ENCODE measurements at regions not wholly inside any gene's neighbourhood (a gene's known extent, or its start where the extent isn't known, plus 50 kb on each side); places are given as distances from the start of the nearest gene placed in this dataset.

DNA sequence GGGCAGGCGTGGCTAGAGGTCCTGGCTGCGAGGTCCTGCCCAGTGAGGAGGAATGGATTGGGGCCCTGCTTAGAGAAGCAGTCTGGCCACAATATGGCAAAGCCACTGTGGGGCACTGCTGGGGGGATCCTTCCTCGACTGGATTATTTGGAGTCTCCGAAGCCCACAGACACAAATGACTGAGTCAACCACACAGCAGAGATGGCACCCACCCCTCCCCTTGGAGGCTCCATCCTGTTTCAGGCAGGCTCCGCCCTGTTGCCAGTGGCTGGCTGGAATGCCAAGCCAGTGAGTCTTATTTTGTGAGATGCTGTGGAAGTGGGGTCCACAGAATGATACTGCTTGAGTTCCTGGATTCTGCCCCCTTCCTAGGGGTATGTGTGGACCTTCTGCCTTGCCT is 363.9 kb downstream of the PPP1R2C start:
- no peaks in the 10 kb centered on the region for H3K9me2 ChIP-seq (replicated peaks; ENCODE audit: control insufficient read depth, low read length)
- H3K9me3 ChIP-seq (ENCODE audit: control insufficient read depth, insufficient read depth, low read length) = no peaks in the 10 kb centered on the region
- no peaks in the 10 kb centered on the region for H3K36me3 ChIP-seq (ENCODE audit: control insufficient read depth, low read length)
- no peak overlapping the region for H3K4me2 ChIP-seq (ENCODE audit: low read length)
- no peaks in the 10 kb centered on the region for H3F3A ChIP-seq (ENCODE audit: control insufficient read depth, insufficient read depth)
- H3K27me3 ChIP-seq (ENCODE audit: control insufficient read depth, low read length) = no peaks in the 10 kb centered on the region
- H3K4me3 ChIP-seq (ENCODE audit: low read length) = no peak overlapping the region
- H3K4me1 ChIP-seq (ENCODE audit: control insufficient read depth, low read length) = no peaks in the 10 kb centered on the region
- no peak overlapping the region for H3K27ac ChIP-seq (ENCODE audit: low read depth, low read length)
- no peaks in the 10 kb centered on the region for H3K79me2 ChIP-seq (ENCODE audit: control insufficient read depth, low read length)
- no peaks in the 10 kb centered on the region for H4K20me1 ChIP-seq (ENCODE audit: control insufficient read depth, insufficient read depth, low read depth, low read length)
- TF ChIP-seq EZH2phosphoT487 (IDR thresholded peaks at IDR 0.05; ENCODE audit: borderline replicate concordance, low read length) = no peak
- TF ChIP-seq, protein P1, sequence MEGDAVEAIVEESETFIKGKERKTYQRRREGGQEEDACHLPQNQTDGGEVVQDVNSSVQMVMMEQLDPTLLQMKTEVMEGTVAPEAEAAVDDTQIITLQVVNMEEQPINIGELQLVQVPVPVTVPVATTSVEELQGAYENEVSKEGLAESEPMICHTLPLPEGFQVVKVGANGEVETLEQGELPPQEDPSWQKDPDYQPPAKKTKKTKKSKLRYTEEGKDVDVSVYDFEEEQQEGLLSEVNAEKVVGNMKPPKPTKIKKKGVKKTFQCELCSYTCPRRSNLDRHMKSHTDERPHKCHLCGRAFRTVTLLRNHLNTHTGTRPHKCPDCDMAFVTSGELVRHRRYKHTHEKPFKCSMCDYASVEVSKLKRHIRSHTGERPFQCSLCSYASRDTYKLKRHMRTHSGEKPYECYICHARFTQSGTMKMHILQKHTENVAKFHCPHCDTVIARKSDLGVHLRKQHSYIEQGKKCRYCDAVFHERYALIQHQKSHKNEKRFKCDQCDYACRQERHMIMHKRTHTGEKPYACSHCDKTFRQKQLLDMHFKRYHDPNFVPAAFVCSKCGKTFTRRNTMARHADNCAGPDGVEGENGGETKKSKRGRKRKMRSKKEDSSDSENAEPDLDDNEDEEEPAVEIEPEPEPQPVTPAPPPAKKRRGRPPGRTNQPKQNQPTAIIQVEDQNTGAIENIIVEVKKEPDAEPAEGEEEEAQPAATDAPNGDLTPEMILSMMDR (IDR thresholded peaks at IDR 0.05; ENCODE audit: low read depth, low read length, poor library complexity, severe bottlenecking) = no peak

DNA sequence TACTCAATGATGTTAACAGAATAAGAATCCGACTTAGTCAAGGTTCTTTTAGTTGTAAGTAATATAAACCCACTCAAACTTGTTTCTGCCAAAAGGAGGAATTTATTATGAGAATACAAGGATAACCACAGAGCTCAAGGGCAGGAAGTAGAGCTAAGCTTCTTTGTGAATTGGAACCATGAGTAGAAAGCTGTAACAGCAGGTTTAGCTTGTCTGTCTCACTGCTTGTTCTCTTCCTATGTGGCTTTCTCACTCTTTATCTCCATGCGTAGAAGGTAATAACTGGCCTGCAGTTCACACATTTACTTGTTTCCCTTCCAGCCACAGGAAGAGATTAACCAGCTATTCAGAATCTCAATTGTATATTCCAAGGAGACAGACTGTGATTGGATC is 378.3 kb downstream of the PPP1R2C start:
- no peak overlapping the region for H3K4me2 ChIP-seq (ENCODE audit: low read length)
- H3K27me3 ChIP-seq (ENCODE audit: control insufficient read depth, low read length) = no peaks in the 10 kb centered on the region
- no peaks in the 10 kb centered on the region for H3K9me3 ChIP-seq (ENCODE audit: control insufficient read depth, insufficient read depth, low read length)
- H3K9me2 ChIP-seq (replicated peaks; ENCODE audit: control insufficient read depth, low read length) = no peaks in the 10 kb centered on the region
- H4K20me1 ChIP-seq (ENCODE audit: control insufficient read depth, insufficient read depth, low read depth, low read length) = no peaks in the 10 kb centered on the region
- no peak overlapping the region for H3K27ac ChIP-seq (ENCODE audit: low read depth, low read length)
- no peaks in the 10 kb centered on the region for H3F3A ChIP-seq (ENCODE audit: control insufficient read depth, insufficient read depth)
- H3K4me1 ChIP-seq (ENCODE audit: control insufficient read depth, low read length) = no peaks in the 10 kb centered on the region
- no peaks in the 10 kb centered on the region for H3K36me3 ChIP-seq (ENCODE audit: control insufficient read depth, low read length)
- TF ChIP-seq, protein P1 (IDR thresholded peaks at IDR 0.05; ENCODE audit: low read depth, low read length, poor library complexity, severe bottlenecking) = no peak
- TF ChIP-seq EZH2phosphoT487 (IDR thresholded peaks at IDR 0.05; ENCODE audit: borderline replicate concordance, low read length) = no peak
- no peaks in the 10 kb centered on the region for H3K79me2 ChIP-seq (ENCODE audit: control insufficient read depth, low read length)
- H3K4me3 ChIP-seq (ENCODE audit: low read length) = no peak overlapping the region

DNA sequence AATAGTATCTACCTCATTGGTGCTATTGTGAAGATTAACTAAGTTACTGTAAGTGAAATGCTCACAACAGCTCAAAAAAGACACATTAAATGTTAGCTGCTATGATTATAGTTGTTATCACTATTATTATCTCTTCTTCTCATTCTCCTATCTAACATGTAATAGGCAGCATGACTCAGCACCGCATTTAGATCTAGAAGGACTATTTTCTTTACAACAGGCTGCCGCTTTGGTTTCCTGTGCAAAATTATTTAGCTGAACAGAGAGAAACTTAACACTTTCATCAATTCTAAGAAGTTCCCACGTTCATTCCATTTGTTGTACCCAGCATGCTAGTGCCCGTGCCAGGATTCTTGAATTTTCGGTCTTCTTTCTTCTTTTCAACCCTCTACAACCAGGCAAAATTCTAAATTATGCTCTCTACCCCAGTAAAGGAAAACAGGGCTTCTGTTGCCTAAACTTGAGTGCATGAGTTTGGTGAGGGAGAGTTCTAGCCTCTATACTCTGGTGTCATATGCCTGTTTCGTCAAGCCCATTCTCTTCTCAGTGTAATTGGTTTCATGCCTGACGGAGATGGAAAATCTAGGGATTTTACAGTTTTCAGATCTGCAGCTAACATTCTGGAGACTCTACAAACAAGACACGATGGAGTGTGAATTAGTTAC is 378.9 kb downstream of the PPP1R2C start:
- Histone ChIP-seq H3K4me2 (ENCODE audit: low read length) (no peak overlapping the region), H3K9me3 (ENCODE audit: control insufficient read depth, insufficient read depth, low read length) (no peaks in the 10 kb centered on the region), H3F3A (ENCODE audit: control insufficient read depth, insufficient read depth) (no peaks in the 10 kb centered on the region), H3K4me3 (ENCODE audit: low read length) (no peak overlapping the region), H3K36me3 (ENCODE audit: control insufficient read depth, low read length) (no peaks in the 10 kb centered on the region), H4K20me1 (ENCODE audit: control insufficient read depth, insufficient read depth, low read depth, low read length) (no peaks in the 10 kb centered on the region), H3K79me2 (ENCODE audit: control insufficient read depth, low read length) (no peaks in the 10 kb centered on the region), H3K27ac (ENCODE audit: low read depth, low read length) (no peak overlapping the region), H3K27me3 (ENCODE audit: control insufficient read depth, low read length) (no peaks in the 10 kb centered on the region), H3K4me1 (ENCODE audit: control insufficient read depth, low read length) (no peaks in the 10 kb centered on the region), H3K9me2 (replicated peaks; ENCODE audit: control insufficient read depth, low read length) (no peaks in the 10 kb centered on the region)
- no peak for TF ChIP-seq EZH2phosphoT487 (IDR thresholded peaks at IDR 0.05; ENCODE audit: borderline replicate concordance, low read length)
- TF ChIP-seq, protein P1 (IDR thresholded peaks at IDR 0.05; ENCODE audit: low read depth, low read length, poor library complexity, severe bottlenecking) = no peak
